ENCODE measurements at regions not wholly inside any gene's neighbourhood (a gene's known extent, or its start where the extent isn't known, plus 50 kb on each side); places are given as distances from the start of the nearest gene placed in this dataset.

DNA sequence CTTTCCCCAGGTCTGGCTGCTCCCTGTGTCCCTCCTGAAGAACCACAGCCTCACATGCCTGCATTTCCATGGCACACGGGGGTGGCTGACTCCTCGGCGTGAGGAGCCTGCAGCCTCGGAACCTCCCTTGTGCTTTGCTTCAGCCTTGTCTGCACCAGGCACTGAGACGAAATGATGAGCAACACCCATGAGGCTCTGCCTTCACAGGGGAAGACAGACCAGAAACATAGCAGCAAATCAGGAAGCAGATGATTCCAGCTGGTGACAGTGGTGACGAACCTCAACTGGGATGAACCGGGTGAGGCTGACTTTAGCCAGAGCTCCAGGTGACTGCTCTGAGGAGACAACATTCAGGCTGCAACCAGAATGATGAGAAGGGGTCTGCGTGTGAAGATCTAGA is 84.5 kb upstream of the SMNDC1 start:
- no peak overlapping the region for H3K4me2 ChIP-seq (ENCODE audit: low read length)
- no peaks in the 10 kb centered on the region for H3K36me3 ChIP-seq (ENCODE audit: insufficient read depth, low read length)
- H3F3A ChIP-seq (ENCODE audit: insufficient read depth, low read length): no peaks in the 10 kb centered on the region
- peaks cover 42% of the 10 kb centered on the region for H3K4me1 ChIP-seq (ENCODE audit: insufficient read depth, low read length, severe bottlenecking)
- H3K79me2 ChIP-seq (ENCODE audit: insufficient read depth, low read length): no peaks in the 10 kb centered on the region
- H3K9me3 ChIP-seq (ENCODE audit: low read length): no peaks in the 10 kb centered on the region
- no peak overlapping the region; the same call in 1 of the 2 replicates for H3K9ac ChIP-seq (ENCODE audit: low read length)
- H3K27ac ChIP-seq (ENCODE audit: low read depth, low read length, poor library complexity, severe bottlenecking): peak overlapping the region; percentile 87
- TF ChIP-seq, protein P1, sequence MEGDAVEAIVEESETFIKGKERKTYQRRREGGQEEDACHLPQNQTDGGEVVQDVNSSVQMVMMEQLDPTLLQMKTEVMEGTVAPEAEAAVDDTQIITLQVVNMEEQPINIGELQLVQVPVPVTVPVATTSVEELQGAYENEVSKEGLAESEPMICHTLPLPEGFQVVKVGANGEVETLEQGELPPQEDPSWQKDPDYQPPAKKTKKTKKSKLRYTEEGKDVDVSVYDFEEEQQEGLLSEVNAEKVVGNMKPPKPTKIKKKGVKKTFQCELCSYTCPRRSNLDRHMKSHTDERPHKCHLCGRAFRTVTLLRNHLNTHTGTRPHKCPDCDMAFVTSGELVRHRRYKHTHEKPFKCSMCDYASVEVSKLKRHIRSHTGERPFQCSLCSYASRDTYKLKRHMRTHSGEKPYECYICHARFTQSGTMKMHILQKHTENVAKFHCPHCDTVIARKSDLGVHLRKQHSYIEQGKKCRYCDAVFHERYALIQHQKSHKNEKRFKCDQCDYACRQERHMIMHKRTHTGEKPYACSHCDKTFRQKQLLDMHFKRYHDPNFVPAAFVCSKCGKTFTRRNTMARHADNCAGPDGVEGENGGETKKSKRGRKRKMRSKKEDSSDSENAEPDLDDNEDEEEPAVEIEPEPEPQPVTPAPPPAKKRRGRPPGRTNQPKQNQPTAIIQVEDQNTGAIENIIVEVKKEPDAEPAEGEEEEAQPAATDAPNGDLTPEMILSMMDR (IDR thresholded peaks at IDR 0.05; ENCODE audit: low read length): no peak
- no peak for TF ChIP-seq EZH2 (IDR thresholded peaks at IDR 0.05; ENCODE audit: borderline replicate concordance, low read length)
- H4K20me1 ChIP-seq (ENCODE audit: insufficient read depth, low read length): no peaks in the 10 kb centered on the region
- no peak overlapping the region for H3K4me3 ChIP-seq (ENCODE audit: low read depth, low read length, poor library complexity, severe bottlenecking)
- H2AFZ ChIP-seq (ENCODE audit: low read length): peak overlapping the region; percentile 30; the same call in 1 of the 2 replicates
- H3K9me2 ChIP-seq (ENCODE audit: low read depth, low read length): no peaks in the 10 kb centered on the region
- no peaks in the 10 kb centered on the region for H3K27me3 ChIP-seq (ENCODE audit: insufficient read depth, low read length)

DNA sequence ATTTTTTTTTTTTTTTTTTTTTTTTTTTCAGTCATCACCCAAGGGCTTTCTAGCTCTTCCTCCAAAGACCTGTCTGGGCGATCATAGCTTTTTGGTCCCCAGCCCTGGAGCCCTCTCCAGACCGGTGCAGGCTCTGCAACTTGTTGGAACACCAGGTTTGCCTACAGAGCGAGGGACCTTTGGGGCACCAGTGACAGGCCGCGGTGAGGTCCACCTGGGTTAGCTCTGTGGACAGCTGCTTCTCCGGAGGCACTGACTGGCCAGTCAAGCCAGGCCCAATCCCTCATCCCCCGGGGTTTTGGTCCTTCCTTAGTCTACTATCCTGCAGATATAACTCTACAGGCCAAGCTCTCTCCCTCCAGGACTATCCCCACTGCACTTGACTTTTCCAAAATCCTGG is 86.8 kb upstream of the SMNDC1 start:
- TF ChIP-seq, protein P1 (IDR thresholded peaks at IDR 0.05; ENCODE audit: low read length): no peak
- no peak for TF ChIP-seq EZH2 (IDR thresholded peaks at IDR 0.05; ENCODE audit: borderline replicate concordance, low read length)
- H2AFZ ChIP-seq (ENCODE audit: low read length): no peak overlapping the region

DNA sequence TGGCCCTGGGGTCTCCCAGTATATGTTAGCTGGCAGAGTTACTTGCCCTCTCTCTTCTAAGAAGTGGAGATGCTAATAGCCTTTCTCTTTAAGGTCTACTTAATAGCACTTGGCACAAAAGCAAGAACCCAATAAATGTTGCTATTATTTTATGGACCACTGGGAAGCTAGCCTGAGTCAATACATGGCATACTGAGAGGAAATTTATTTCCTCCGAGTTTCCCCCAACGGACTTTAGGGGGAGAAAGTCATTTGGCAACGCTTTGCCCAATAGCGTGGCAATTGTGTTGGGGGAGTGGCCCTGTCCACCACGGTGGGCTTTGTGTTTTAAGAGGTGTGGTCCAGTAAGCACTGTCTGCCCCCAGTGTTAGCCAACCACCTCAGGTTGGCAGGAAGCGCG is 87.4 kb upstream of the SMNDC1 start:
- no peaks in the 10 kb centered on the region for H3K9me3 ChIP-seq (ENCODE audit: low read length)
- no peak overlapping the region for H2AFZ ChIP-seq (ENCODE audit: low read length)
- peaks cover 54% of the 10 kb centered on the region for H3K4me1 ChIP-seq (ENCODE audit: insufficient read depth, low read length, severe bottlenecking)
- no peaks in the 10 kb centered on the region for H3K36me3 ChIP-seq (ENCODE audit: insufficient read depth, low read length)
- no peak overlapping the region for H3K4me2 ChIP-seq (ENCODE audit: low read length)
- H3K9me2 ChIP-seq (ENCODE audit: low read depth, low read length): no peaks in the 10 kb centered on the region
- H4K20me1 ChIP-seq (ENCODE audit: insufficient read depth, low read length): no peaks in the 10 kb centered on the region
- H3K27me3 ChIP-seq (ENCODE audit: insufficient read depth, low read length): no peaks in the 10 kb centered on the region
- no peak overlapping the region for H3K4me3 ChIP-seq (ENCODE audit: low read depth, low read length, poor library complexity, severe bottlenecking)
- peak overlapping the region; percentile 17 for H3K27ac ChIP-seq (ENCODE audit: low read depth, low read length, poor library complexity, severe bottlenecking)
- H3K9ac ChIP-seq (ENCODE audit: low read length): no peak overlapping the region
- no peak for TF ChIP-seq EZH2 (IDR thresholded peaks at IDR 0.05; ENCODE audit: borderline replicate concordance, low read length)
- TF ChIP-seq, protein P1 (IDR thresholded peaks at IDR 0.05; ENCODE audit: low read length): no peak
- H3F3A ChIP-seq (ENCODE audit: insufficient read depth, low read length): no peaks in the 10 kb centered on the region
- H3K79me2 ChIP-seq (ENCODE audit: insufficient read depth, low read length): no peaks in the 10 kb centered on the region

More for the DNA sequence above, 86.8 kb upstream of the SMNDC1 start:
- Histone ChIP-seq H3K9me3 (ENCODE audit: low read length) (no peaks in the 10 kb centered on the region), H3K9ac (ENCODE audit: low read length) (no peak overlapping the region), H3K9me2 (ENCODE audit: low read depth, low read length) (no peaks in the 10 kb centered on the region), H3K4me1 (ENCODE audit: insufficient read depth, low read length, severe bottlenecking) (peaks cover 54% of the 10 kb centered on the region), H3K4me3 (ENCODE audit: low read depth, low read length, poor library complexity, severe bottlenecking) (no peak overlapping the region), H3K79me2 (ENCODE audit: insufficient read depth, low read length) (no peaks in the 10 kb centered on the region), H3K4me2 (ENCODE audit: low read length) (no peak overlapping the region), H3K36me3 (ENCODE audit: insufficient read depth, low read length) (no peaks in the 10 kb centered on the region), H4K20me1 (ENCODE audit: insufficient read depth, low read length) (no peaks in the 10 kb centered on the region), H3F3A (ENCODE audit: insufficient read depth, low read length) (no peaks in the 10 kb centered on the region), H3K27ac (ENCODE audit: low read depth, low read length, poor library complexity, severe bottlenecking) (no peak overlapping the region), H3K27me3 (ENCODE audit: insufficient read depth, low read length) (no peaks in the 10 kb centered on the region)

Measured in OCI-LY1 (cell line).